MM.1S (cell line): ENCODE measurements at regions not wholly inside any gene's neighbourhood (a gene's known extent, or its start where the extent isn't known, plus 50 kb on each side); places are given as distances from the start of the nearest gene placed in this dataset.

Experiments used
- DNase-seq: peaks from one replicate; pipeline ENCODE4 v3.0.0-alpha.2; 2015
- H2AFZ ChIP-seq: fragments of 300-600 bp; sonication (generic); 2 replicates; pipeline ENCODE4 v1.6.0; 2016; ENCODE audit warnings: antibody characterized with exemption, low read length
- H3F3A ChIP-seq: fragments of 300-600 bp; sonication (generic); 2 replicates; pipeline ENCODE4 v1.6.1; 2016; ENCODE audit warnings: mild to moderate bottlenecking, antibody characterized with exemption, low read length, moderate library complexity, mixed read lengths; ENCODE audit not compliant: insufficient read depth
- H3K27ac ChIP-seq: fragments of 300-600 bp; sonication (generic); 2 replicates; pipeline ENCODE4 v1.5.1; 2016; ENCODE audit warnings: mild to moderate bottlenecking, low read length
- H3K27me3 ChIP-seq: fragments of 300-600 bp; sonication (generic); replicated peaks from 2 replicates; pipeline ENCODE4 v1.6.0; 2016; ENCODE audit warnings: low read length; ENCODE audit not compliant: insufficient read depth
- H3K36me3 ChIP-seq: fragments of 300-600 bp; sonication (generic); replicated peaks from 2 replicates; pipeline ENCODE4 v1.6.1; 2016; ENCODE audit warnings: mild to moderate bottlenecking, low read length, mixed read lengths; ENCODE audit not compliant: insufficient read depth
- H3K4me1 ChIP-seq: fragments of 300-600 bp; sonication (generic); 2 replicates; pipeline ENCODE4 v1.6.1; 2016; ENCODE audit warnings: low read length, mixed read lengths
- H3K4me2 ChIP-seq: fragments of 300-600 bp; sonication (generic); 2 replicates; pipeline ENCODE4 v1.6.0; 2016; ENCODE audit warnings: low read depth, low read length
- H3K4me3 ChIP-seq: fragments of 300-600 bp; sonication (generic); 2 replicates; pipeline ENCODE4 v1.5.1; 2016; ENCODE audit warnings: low read length, mixed read lengths
- H3K79me2 ChIP-seq: fragments of 300-600 bp; sonication (generic); 2 replicates; pipeline ENCODE4 v1.6.1; 2016; ENCODE audit warnings: mixed run types, low read length, mixed read lengths
- H3K9ac ChIP-seq: fragments of 300-600 bp; sonication (generic); 2 replicates; pipeline ENCODE4 v1.6.1; 2016; ENCODE audit warnings: low read length, mixed read lengths
- H3K9me2 ChIP-seq: fragments of 300-600 bp; sonication (generic); replicated peaks from 2 replicates; pipeline ENCODE4 v1.6.1; 2016; ENCODE audit warnings: mild to moderate bottlenecking, low read length, mixed read lengths; ENCODE audit not compliant: insufficient read depth
- H3K9me3 ChIP-seq: fragments of 300-600 bp; sonication (generic); replicated peaks from 2 replicates; pipeline ENCODE4 v1.6.1; 2016; ENCODE audit warnings: mild to moderate bottlenecking, low read length, mixed read lengths; ENCODE audit not compliant: insufficient read depth
- H4K20me1 ChIP-seq: fragments of 300-600 bp; sonication (generic); 2 replicates; pipeline ENCODE4 v1.6.1; 2016; ENCODE audit warnings: mild to moderate bottlenecking, low read length, moderate library complexity, mixed read lengths; ENCODE audit not compliant: insufficient read depth
- EZH2 ChIP-seq: fragments of 300-600 bp; sonication (generic); optimal IDR thresholded peaks from 2 replicates; pipeline ENCODE3; 2017; ENCODE audit warnings: low read depth, mild to moderate bottlenecking, antibody characterized with exemption, low read length, mixed read lengths
- EZH2phosphoT487 ChIP-seq: fragments of 300-600 bp; sonication (generic); IDR thresholded peaks from 2 replicates; pipeline ENCODE4 v1.6.1; 2018; ENCODE audit warnings: antibody characterized with exemption, low read length
- TF ChIP-seq, protein P1 (sequence below): fragments of 300-600 bp; sonication (generic); IDR thresholded peaks from 2 replicates; pipeline ENCODE4 v1.5.1; 2016; ENCODE audit warnings: antibody characterized with exemption, low read length, mixed read lengths

GRCh38 chr11:38553148-38553547 is 1955.1 kb upstream of the RAG2 start:
- Histone ChIP-seq H3K4me3 (no peak overlapping the region), H3F3A (no peaks in the 10 kb centered on the region), H3K79me2 (no peaks in the 10 kb centered on the region), H3K4me2 (no peak overlapping the region), H2AFZ (no peak overlapping the region), H3K9me3 (no peaks in the 10 kb centered on the region), H3K27ac (no peak overlapping the region), H4K20me1 (no peaks in the 10 kb centered on the region), H3K9me2 (no peaks in the 10 kb centered on the region), H3K27me3 (no peaks in the 10 kb centered on the region), H3K36me3 (no peaks in the 10 kb centered on the region), H3K9ac (no peak overlapping the region), H3K4me1 (no peaks in the 10 kb centered on the region)
- no peak for DNase-seq
- TF ChIP-seq EZH2phosphoT487 (no peak), EZH2 (no peak)
- TF ChIP-seq, protein P1, sequence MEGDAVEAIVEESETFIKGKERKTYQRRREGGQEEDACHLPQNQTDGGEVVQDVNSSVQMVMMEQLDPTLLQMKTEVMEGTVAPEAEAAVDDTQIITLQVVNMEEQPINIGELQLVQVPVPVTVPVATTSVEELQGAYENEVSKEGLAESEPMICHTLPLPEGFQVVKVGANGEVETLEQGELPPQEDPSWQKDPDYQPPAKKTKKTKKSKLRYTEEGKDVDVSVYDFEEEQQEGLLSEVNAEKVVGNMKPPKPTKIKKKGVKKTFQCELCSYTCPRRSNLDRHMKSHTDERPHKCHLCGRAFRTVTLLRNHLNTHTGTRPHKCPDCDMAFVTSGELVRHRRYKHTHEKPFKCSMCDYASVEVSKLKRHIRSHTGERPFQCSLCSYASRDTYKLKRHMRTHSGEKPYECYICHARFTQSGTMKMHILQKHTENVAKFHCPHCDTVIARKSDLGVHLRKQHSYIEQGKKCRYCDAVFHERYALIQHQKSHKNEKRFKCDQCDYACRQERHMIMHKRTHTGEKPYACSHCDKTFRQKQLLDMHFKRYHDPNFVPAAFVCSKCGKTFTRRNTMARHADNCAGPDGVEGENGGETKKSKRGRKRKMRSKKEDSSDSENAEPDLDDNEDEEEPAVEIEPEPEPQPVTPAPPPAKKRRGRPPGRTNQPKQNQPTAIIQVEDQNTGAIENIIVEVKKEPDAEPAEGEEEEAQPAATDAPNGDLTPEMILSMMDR, result no peak

DNA sequence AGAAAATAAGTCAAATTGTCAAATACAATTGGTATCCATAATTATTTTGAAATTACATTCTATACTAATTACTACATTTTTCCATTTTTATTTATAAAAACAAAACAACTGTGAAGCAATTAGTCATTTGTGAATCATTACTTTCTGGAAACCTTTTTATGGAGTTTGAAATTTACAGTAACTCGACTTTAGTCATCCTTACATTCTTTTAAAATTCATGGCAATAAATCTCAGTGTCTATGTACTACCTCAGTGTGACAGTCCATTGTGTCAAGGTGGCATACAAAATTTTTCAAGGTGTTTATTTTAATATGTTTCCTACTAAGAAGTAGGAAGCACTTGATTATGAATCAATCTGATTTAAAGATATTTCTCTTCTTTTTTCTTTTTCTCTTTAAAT is 1949.4 kb upstream of the RAG2 start:
- Histone ChIP-seq H4K20me1 (no peaks in the 10 kb centered on the region), H3K27me3 (no peaks in the 10 kb centered on the region), H3K9me3 (no peaks in the 10 kb centered on the region), H3K4me2 (no peak overlapping the region), H3F3A (no peaks in the 10 kb centered on the region), H3K79me2 (no peaks in the 10 kb centered on the region), H3K4me1 (no peaks in the 10 kb centered on the region), H3K4me3 (no peak overlapping the region), H2AFZ (no peak overlapping the region), H3K9ac (no peak overlapping the region), H3K9me2 (no peaks in the 10 kb centered on the region), H3K27ac (no peak overlapping the region), H3K36me3 (no peaks in the 10 kb centered on the region)
- TF ChIP-seq, protein P1, result no peak
- TF ChIP-seq EZH2phosphoT487 (no peak), EZH2 (no peak)
- no peak for DNase-seq

- H3F3A ChIP-seq, result no peaks in the 10 kb centered on the region
- no peak overlapping the region for H3K4me2 ChIP-seq
- TF ChIP-seq, protein P1, result no peak
- TF ChIP-seq EZH2phosphoT487 (no peak), EZH2 (no peak)
- H3K4me1 ChIP-seq, result no peaks in the 10 kb centered on the region
- no peaks in the 10 kb centered on the region for H4K20me1 ChIP-seq
- H2AFZ ChIP-seq, result no peak overlapping the region
- no peak for DNase-seq
- H3K79me2 ChIP-seq, result no peaks in the 10 kb centered on the region
- H3K27me3 ChIP-seq, result no peaks in the 10 kb centered on the region
- no peak overlapping the region for H3K4me3 ChIP-seq
- no peak overlapping the region for H3K9ac ChIP-seq
- H3K36me3 ChIP-seq, result no peaks in the 10 kb centered on the region
- no peaks in the 10 kb centered on the region for H3K9me3 ChIP-seq
- no peak overlapping the region for H3K27ac ChIP-seq
- no peaks in the 10 kb centered on the region for H3K9me2 ChIP-seq
Observed at GRCh38 chr11:38543986-38544385, 1946.0 kb upstream of the RAG2 start.
